ENCODE measurements at regions not wholly inside any gene's neighbourhood (a gene's known extent, or its start where the extent isn't known, plus 50 kb on each side); places are given as distances from the start of the nearest gene placed in this dataset.

DNA sequence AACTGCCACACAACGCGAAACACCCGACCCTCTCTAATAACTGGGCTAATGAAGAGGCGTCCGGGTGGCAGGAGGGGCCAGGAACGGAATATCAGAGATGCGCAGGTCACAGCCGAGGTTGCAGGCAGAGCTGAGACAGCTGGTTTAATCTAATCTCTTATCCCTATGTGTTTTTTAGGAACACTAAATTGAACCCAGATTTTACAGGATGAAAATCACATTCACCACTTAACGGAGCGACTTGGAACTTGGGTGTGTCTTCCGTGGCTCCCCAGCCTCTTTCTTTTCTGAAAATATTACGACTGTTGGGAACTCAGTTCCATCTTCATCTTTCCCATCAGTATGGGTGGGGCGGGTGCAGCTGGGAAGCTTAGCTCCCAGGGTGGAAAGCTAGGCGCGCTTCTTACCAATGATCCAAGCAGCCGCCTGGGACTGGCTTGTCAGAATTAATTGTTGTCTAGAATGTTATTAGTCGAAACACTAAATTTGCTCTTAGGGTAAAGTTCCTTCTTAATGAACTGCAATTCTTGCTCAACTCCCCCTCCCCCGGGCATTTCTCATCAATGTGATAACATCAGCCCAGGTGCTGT, 92.5 kb downstream of the IRX2 start:
- no peak for DNase-seq (ENCODE audit: low read depth in 3 of 3, low spot score in 2 of 3)

DNA sequence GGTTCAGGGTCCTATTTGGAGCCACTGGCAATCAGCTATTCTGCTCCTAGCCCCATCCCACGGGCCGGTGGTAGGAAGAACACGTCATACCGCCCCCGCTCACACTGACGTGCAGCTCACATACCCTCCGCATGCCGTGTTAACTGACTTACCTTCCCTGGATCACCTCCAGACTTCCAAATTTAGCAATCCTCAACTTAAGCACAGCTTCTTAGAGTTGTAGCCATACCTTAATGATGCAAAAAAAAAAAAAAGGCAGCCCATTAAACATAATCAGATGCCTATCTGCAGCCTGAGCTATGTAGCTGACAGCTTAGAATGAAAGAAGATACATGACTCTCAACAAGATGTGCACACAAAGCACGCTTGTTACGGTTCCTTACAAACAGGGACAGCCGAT, 93.0 kb downstream of the IRX2 start:
- no peak for DNase-seq (ENCODE audit: low read depth in 3 of 3, low spot score in 2 of 3)

DNA sequence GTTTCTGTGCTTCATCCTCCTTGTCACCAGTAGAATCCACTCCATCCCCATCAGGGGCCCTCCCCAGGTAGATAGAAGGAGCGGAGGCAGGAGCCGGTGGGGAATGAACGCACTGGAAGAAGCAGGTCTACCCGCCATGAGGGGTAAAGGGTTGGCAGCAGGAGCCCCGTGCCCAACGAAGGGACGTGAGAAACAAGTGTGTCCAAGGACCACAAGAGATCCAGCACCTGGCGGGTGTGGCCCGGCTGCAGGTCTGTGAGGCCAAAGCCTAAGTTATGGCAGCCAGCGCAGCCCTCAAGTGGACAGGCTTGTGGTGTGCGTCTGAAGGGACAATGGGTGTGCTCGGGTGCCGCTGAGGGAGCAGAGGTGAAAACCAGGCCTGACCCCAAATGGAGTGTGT, 94.3 kb downstream of the IRX2 start:
- DNase-seq (ENCODE audit: low read depth in 3 of 3, low spot score in 2 of 3), result no peak

DNA sequence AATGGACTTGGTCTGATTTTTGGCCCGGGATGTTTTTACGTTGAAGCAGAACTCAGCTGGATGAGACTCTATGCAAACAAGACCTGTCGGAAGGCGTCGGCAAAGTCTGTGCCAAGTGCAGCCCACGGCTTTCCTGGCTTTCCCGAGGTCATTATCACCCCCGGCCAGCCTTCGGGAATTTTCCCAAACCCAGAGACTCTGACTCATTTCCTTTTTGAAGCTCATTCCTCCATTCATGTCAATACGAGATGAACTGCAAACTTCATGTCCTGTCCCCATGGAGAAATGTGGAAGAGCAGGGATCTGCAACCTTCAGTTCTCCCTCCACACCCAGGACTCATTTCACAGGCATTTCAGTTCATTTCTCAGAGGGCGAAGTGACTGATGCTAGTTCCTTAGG, 95.3 kb downstream of the IRX2 start:
- no peak for DNase-seq (ENCODE audit: low read depth in 3 of 3, low spot score in 2 of 3)

DNA sequence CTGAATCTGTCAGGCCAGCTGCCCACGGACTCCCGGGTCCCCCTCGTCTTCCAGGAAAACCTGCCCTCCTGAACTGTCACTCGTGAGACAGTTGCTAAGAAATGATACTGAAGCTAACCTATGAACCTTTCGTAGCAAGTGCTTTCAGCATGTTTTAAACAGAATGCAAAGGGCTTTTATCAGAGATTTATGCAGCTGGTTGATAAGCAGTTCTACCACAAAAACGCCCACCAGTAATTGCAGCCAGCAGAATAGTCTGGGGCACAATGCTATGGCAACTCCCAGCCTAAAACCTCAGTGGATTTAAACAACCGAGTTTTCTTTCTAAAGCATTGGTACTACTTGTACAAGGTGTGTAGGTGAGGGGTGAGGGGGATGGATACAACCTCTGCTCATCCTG, 97.5 kb downstream of the IRX2 start:
- no peak for DNase-seq (ENCODE audit: low read depth in 3 of 3, low spot score in 2 of 3)

DNA sequence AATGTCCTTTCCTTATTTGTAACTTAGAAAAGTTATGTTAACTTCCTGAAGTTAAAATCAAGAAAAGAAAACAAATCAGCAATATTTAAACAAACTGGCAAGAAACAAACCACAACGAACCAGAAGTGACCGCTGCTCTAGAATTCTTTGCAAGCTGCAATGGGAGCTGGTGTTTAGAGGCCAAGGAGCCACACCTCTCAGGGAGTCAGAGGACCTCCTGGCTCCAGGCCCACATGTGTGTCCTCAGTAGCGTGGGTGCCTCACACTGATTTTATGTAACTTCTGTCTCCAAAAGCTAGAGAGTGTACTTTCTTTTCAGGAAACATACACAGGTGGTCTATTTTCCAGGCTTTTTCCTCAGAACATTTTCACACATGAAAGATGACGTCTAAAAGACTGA, 100.4 kb downstream of the IRX2 start:
- no peak for DNase-seq (ENCODE audit: low read depth in 3 of 3, low spot score in 2 of 3)

- DNase-seq (ENCODE audit: low read depth in 3 of 3, low spot score in 2 of 3), result peak in 2 of 3 donors; percentile 37 to 56
Measured at GRCh38 chr5:2642684-2643345, 108.7 kb downstream of the IRX2 start.

- no peak for DNase-seq (ENCODE audit: low read depth in 3 of 3, low spot score in 2 of 3)
Measured at GRCh38 chr5:2640717-2641116, 110.8 kb downstream of the IRX2 start.

DNA sequence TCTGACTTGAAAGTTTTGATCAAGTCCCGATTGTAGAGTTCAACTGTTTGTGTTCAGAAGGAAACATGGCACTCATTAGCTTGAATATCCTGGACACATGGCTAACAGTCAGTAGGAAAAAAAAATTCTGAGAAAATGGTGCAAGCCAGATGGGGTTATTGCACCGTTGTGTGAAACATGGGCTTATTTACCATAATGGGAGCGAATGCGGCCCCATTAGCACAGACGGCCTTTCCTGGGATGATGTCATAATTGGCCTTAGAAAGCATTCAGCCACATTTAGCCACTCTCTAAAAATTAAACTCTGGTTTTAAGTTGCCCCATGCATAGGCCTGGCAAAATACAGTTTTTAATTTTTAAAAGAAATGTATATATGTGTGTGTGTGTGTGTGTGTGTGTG, 112.1 kb downstream of the IRX2 start:
- DNase-seq (ENCODE audit: low read depth in 3 of 3, low spot score in 2 of 3), result no peak

DNA sequence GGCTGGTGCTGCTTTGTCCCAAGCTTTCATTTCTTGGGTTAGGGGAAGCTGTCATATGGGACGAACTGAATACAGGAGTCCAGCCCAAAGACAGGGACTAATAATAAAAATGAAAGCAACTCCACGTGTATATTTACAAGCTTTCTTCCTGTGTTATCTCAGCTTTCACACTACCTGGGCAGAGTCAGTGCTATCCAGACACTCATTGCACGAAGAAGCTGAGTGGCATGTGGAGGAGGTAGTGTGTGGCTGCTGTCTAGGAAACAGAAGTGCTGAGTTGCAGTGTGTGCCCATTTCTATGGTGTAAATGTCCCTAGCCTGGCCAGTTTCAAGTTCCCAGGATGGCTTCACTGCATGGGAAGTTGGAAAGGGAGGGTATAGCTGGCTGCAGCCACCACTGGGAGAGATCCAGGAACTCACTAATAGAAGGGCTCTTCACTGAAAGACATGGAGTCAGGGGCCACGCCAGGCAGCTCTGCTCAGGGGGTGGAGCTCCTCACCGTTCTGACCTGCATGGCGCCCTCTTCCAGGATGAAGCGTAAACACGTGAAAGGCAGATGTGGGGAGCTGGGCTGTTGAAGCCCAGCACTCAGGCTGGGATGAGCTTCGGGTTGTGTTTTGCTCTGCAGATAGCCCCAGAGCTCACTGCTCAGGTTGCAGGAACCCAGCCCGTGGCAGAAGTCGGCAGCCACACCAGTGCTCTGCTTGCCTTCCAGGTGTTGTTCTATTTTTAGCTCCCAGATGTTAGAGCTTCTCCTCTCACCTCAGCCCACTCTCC, 116.9 kb downstream of the IRX2 start:
- DNase-seq (ENCODE audit: low read depth in 3 of 3, low spot score in 2 of 3), result no peak

DNA sequence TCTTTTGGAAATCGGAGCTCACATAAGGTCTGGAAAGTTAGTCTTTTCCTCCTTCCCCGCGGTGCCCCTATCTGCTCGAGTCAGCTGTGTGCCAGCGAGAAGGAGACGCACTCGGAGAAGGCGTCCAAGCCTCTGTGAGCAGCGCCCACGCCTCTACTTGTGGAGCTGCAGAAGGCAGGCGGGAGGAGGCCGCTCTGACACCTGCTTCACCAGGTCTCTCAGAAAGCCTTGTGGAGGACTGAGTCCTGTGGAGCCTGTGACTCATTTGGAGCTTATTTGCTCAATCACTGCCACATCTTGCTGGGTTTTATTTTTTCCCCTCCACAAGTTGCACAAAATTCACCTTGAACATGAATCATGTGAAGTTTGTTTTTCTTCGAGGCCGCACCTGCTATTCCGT, 117.5 kb downstream of the IRX2 start:
- no peak for DNase-seq (ENCODE audit: low read depth in 3 of 3, low spot score in 2 of 3)

- DNase-seq (ENCODE audit: low read depth in 3 of 3, low spot score in 2 of 3), result no peak
Measured at GRCh38 chr5:2631758-2632157, 119.7 kb downstream of the IRX2 start.

DNA sequence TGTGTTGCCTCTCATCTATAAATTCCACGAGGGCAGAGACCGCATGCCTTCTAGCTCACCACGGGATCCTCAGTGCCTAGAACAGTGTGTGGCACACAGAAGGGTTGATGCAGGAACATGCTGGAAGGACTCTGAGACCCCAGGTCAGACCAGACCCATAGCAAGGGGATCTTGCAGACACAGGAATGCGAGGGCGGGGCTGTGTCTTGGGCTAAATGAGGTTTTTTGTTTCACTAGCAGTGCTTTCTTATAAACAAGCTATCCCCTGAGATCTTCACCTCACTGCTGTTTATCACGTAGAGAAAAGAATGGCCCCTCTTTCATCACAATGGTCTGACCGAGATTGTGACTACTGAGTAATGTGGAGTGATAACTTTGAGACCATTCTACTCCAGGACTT, 122.4 kb downstream of the IRX2 start:
- no peak for DNase-seq (ENCODE audit: low read depth in 3 of 3, low spot score in 2 of 3)

GRCh38 chr5:2627867-2628266, 123.6 kb downstream of the IRX2 start:
- DNase-seq (ENCODE audit: low read depth in 3 of 3, low spot score in 2 of 3), result no peak

- DNase-seq (ENCODE audit: low read depth in 3 of 3, low spot score in 2 of 3), result no peak
Measured at GRCh38 chr5:2626572-2626971, 124.9 kb downstream of the IRX2 start.

DNA sequence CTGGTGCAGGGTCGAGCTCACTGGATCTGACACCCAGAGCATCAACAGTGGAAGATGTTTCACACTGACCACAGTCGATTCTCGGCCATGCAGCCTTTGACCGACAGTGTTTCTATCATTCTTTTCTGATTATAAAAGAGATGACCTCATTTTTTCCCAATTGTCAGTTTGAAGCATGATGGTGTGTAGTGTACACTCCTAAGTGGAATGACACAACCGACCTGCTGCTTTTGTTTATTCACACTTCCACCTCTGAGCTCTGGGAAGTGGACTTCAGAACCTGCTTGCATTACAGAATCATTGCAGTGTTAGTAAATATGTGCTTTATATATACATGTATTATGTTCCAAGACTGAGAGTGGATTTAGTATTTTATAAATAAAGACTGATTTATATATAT, 128.6 kb downstream of the IRX2 start:
- DNase-seq (ENCODE audit: low read depth in 3 of 3, low spot score in 2 of 3), result no peak

DNA sequence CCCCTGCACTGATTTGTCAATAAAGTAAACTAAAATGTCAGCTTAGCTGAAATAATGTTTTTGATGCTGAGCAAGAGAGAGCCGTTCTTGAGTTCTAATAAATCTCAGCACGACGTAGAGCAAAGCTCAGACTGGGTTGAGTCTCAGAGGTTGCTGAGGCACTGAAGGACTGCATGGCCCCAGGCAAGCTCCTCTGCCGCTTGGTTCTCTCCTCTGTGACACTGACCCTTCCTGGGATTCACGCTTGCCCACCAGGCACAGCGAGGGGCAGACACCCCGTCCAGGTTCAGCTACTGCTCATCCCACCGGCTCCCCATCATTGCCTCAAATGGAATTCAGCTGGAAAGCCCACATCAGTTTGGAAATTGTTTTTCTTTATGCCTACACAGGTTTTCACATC, 129.8 kb downstream of the IRX2 start:
- no peak for DNase-seq (ENCODE audit: low read depth in 3 of 3, low spot score in 2 of 3)

- DNase-seq (ENCODE audit: low read depth in 3 of 3, low spot score in 2 of 3), result no peak
Measured at GRCh38 chr5:2619216-2619615, 132.3 kb downstream of the IRX2 start.

- DNase-seq (ENCODE audit: low read depth in 3 of 3, low spot score in 2 of 3), result no peak
Measured at GRCh38 chr5:2617461-2617860, 134.0 kb downstream of the IRX2 start.

DNA sequence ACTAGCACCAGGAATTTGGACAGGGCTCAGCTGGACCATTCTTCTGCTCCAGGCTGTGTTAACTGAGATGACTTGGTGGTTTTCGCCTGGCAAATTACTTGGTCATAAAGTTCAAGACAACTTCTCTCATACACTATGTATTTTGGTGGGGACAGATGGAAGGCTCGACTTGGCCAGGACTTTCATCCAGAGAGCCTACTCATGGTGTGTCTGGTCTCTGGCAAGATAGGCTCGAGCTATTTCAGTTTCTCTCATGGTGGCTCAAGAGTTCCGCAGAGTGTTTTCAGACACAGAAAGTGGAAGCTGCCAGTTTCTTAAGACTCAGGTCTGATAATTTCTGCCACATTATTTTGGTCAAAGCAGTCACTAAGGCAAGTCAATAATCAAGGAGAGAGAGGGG, 135.6 kb downstream of the IRX2 start:
- no peak for DNase-seq (ENCODE audit: low read depth in 3 of 3, low spot score in 2 of 3)

DNA sequence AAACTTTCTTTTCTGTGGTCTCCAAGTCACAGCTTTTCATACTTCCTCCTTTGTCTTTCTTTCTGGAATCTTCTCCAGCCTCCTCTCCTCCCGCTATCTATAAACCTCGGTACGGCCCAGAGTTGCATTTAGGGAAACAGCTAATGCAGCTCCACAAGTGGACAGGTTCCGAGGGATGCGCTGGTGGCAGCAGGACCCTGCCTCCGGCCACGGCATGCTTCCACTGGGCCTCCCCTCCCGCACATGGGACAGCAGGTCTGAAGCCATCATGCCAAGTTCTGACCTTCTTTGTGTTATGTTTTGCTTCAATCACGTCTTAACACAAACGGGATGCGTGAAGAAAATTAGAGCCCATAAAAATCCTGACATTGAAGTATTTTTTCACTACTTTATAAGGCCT, 136.9 kb downstream of the IRX2 start:
- DNase-seq (ENCODE audit: low read depth in 3 of 3, low spot score in 2 of 3), result no peak

- DNase-seq (ENCODE audit: low read depth in 3 of 3, low spot score in 2 of 3), result no peak
Measured at GRCh38 chr5:2611659-2612058, 139.8 kb downstream of the IRX2 start.
